CD4-positive, CD25-positive, alpha-beta regulatory T cell (primary cell): ENCODE measurements at regions not wholly inside any gene's neighbourhood (a gene's known extent, or its start where the extent isn't known, plus 50 kb on each side); places are given as distances from the start of the nearest gene placed in this dataset.
A peak's percentile ranks its signal among the peaks of the same experiment; 100 is the strongest.

ENCODE experiments used
- ATAC-seq, 2 donors: fragments of 150-1000 bp; cut with Tn5 transposase; one replicate each; pipeline ENCODE4 v1.10.0; 2021; ENCODE audit warnings: low read depth in 2 of 2, moderate number of reproducible peaks in 2 of 2, moderate library complexity in 1 of 2
- DNase-seq, 3 donors: peaks; one replicate each; pipeline versions ENCODE4 v3.0.0 to v3.0.0-alpha.2; 2012 to 2022; ENCODE audit warnings: mixed read lengths in 1 of 3
- H3K27ac ChIP-seq: one replicate; pipeline ENCODE4 v1.7.0; 2013; ENCODE audit warnings: mild to moderate bottlenecking, low read length; ENCODE audit not compliant: insufficient read depth, poor library complexity, severe bottlenecking
- H3K27me3 ChIP-seq: one replicate; pipeline ENCODE4 v1.7.0; 2013; ENCODE audit warnings: low read length; ENCODE audit not compliant: control insufficient read depth, insufficient read depth
- H3K36me3 ChIP-seq: one replicate; pipeline ENCODE4 v1.7.0; 2013; ENCODE audit warnings: mild to moderate bottlenecking, low read length, moderate library complexity; ENCODE audit not compliant: control insufficient read depth, insufficient read depth
- H3K4me1 ChIP-seq: 2 replicates; pipeline ENCODE4 v1.7.0; 2013; ENCODE audit warnings: mild to moderate bottlenecking, low read length; ENCODE audit not compliant: insufficient read depth, control insufficient read depth, poor library complexity, severe bottlenecking
- H3K4me3 ChIP-seq: one replicate; pipeline ENCODE4 v1.7.0; 2013; ENCODE audit warnings: low read depth, mild to moderate bottlenecking, low read length, moderate library complexity
- H3K9me3 ChIP-seq, 2 experiments: 1 replicate in 1 of 2; 2 replicates in 1 of 2; pipeline ENCODE4 v1.7.0; 2013; ENCODE audit warnings: low read length in 2 of 2, mild to moderate bottlenecking in 1 of 2, moderate library complexity in 1 of 2; ENCODE audit not compliant: control insufficient read depth in 2 of 2
- H3K27ac Mint-ChIP-seq, 3 donors: one replicate each; pipeline ENCODE4 v1.8.0; 2020 to 2022; ENCODE audit warnings: mild to moderate bottlenecking in 3 of 3, mixed read lengths in 3 of 3, moderate library complexity in 2 of 3
- H3K27me3 Mint-ChIP-seq: one replicate; pipeline ENCODE4 v1.8.0; 2022; ENCODE audit warnings: mild to moderate bottlenecking, mixed read lengths
- H3K36me3 Mint-ChIP-seq: one replicate; pipeline ENCODE4 v1.8.0; 2020; ENCODE audit warnings: mixed read lengths
- H3K4me1 Mint-ChIP-seq, 4 donors: one replicate each; pipeline ENCODE4 v1.8.0; 2020 to 2022; ENCODE audit warnings: mixed read lengths in 4 of 4, mild to moderate bottlenecking in 1 of 4
- H3K4me3 Mint-ChIP-seq, 4 donors: one replicate each; pipeline ENCODE4 v1.8.0; 2020 to 2022; ENCODE audit warnings: mild to moderate bottlenecking in 4 of 4, mixed read lengths in 4 of 4, moderate library complexity in 3 of 4
- H3K9me3 Mint-ChIP-seq, 7 donors: one replicate each; pipeline ENCODE4 v1.8.0; 2020 to 2022; ENCODE audit warnings: mixed read lengths in 7 of 7, mild to moderate bottlenecking in 3 of 7, moderate library complexity in 2 of 7

GRCh38 chr13:44180876-44181536 lies 192.6 kb upstream of the SERP2 start:
- H3K4me3 ChIP-seq = no peak overlapping the region
- Mint-ChIP-seq H3K27me3 (peaks cover 12% of the 10 kb centered on the region), H3K27ac (no peak overlapping the region), H3K9me3 (peaks cover 0 to 4% (median 0%) of the 10 kb centered on the region in 7 donors), H3K36me3 (no peaks in the 10 kb centered on the region), H3K4me1 (no peaks in the 10 kb centered on the region), H3K4me3 (no peak overlapping the region)
- H3K27me3 ChIP-seq = peaks cover 4% of the 10 kb centered on the region
- no peaks in the 10 kb centered on the region for H3K36me3 ChIP-seq
- H3K4me1 ChIP-seq = no peaks in the 10 kb centered on the region
- DNase-seq (no peak), ATAC-seq (no peak)
- no peaks in the 10 kb centered on the region for H3K9me3 ChIP-seq
- H3K27ac ChIP-seq = no peak overlapping the region

DNA sequence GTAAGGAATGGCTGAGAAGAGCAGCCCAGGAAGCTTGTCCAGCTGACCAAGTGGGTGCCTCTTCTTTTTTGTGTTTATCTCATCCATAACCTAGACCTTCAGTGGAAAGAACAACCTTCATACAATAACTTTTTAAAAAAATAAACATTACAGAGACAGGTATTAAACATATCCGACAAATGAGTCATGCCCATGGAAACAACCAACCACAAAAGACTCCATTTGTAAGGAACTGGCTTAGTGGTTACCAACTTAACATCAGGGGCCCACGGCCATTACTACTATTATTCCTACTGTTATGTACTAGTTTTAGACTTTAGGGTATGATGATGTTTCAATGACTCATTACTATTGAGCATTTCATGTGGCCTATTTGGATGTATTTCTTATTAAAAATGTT lies 191.7 kb upstream of the SERP2 start:
- peaks cover 6% of the 10 kb centered on the region for H3K27me3 ChIP-seq
- DNase-seq = no peak
- no peak overlapping the region for H3K4me3 ChIP-seq
- Mint-ChIP-seq H3K36me3 (no peaks in the 10 kb centered on the region), H3K4me1 (no peaks in the 10 kb centered on the region), H3K27ac (no peak overlapping the region), H3K27me3 (peaks cover 15% of the 10 kb centered on the region), H3K9me3 (peaks cover 0 to 4% (median 0%) of the 10 kb centered on the region in 7 donors), H3K4me3 (no peak overlapping the region)
- no peaks in the 10 kb centered on the region for H3K9me3 ChIP-seq
- ATAC-seq = no peak
- H3K36me3 ChIP-seq = no peaks in the 10 kb centered on the region
- no peaks in the 10 kb centered on the region for H3K4me1 ChIP-seq
- no peak overlapping the region for H3K27ac ChIP-seq

DNA sequence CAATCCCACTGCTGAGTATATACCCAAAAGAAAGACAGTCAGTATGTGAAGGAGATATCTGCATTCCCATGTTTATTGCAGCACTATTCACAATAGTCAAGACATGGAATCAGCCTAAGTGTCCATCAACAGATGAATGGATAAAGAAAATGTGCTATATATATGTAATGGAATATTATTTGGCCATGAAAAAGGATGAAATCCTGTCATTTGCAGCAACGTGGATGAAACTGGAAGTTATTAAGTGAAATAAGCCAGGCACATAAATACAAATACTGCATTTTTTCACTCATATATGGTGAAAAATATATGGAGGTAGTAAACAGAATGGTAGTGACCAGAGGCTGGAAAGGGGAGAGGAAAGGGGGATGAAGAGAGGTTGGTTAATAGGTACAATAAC lies 188.9 kb upstream of the SERP2 start:
- ATAC-seq (no peak), DNase-seq (no peak)
- peaks cover 23% of the 10 kb centered on the region for H3K27me3 Mint-ChIP-seq
- no peaks in the 10 kb centered on the region for H3K9me3 ChIP-seq
- no peak overlapping the region for H3K4me3 ChIP-seq
- peaks cover 0 to 3% (median 0%) of the 10 kb centered on the region in 7 donors for H3K9me3 Mint-ChIP-seq
- no peak overlapping the region for H3K27ac Mint-ChIP-seq
- no peaks in the 10 kb centered on the region for H3K4me1 ChIP-seq
- no peaks in the 10 kb centered on the region for H3K36me3 Mint-ChIP-seq
- H3K36me3 ChIP-seq = no peaks in the 10 kb centered on the region
- no peaks in the 10 kb centered on the region for H3K4me1 Mint-ChIP-seq
- peaks cover 6% of the 10 kb centered on the region for H3K27me3 ChIP-seq
- no peak overlapping the region for H3K4me3 Mint-ChIP-seq
- H3K27ac ChIP-seq = no peak overlapping the region

GRCh38 chr13:44188257-44188656 lies 185.4 kb upstream of the SERP2 start:
- DNase-seq (no peak), ATAC-seq (no peak)
- Mint-ChIP-seq H3K4me3 (no peak overlapping the region), H3K36me3 (no peaks in the 10 kb centered on the region), H3K27me3 (peaks cover 14% of the 10 kb centered on the region), H3K9me3 (peaks cover 0 to 5% (median 0%) of the 10 kb centered on the region in 7 donors), H3K27ac (no peak overlapping the region), H3K4me1 (peaks cover 0 to 18% (median 0%) of the 10 kb centered on the region in 4 donors)
- H3K4me1 ChIP-seq = no peaks in the 10 kb centered on the region
- no peak overlapping the region for H3K4me3 ChIP-seq
- H3K27ac ChIP-seq = no peak overlapping the region
- no peaks in the 10 kb centered on the region for H3K36me3 ChIP-seq
- peaks cover 6% of the 10 kb centered on the region for H3K27me3 ChIP-seq
- no peaks in the 10 kb centered on the region for H3K9me3 ChIP-seq

- Mint-ChIP-seq H3K4me3 (no peak overlapping the region), H3K27me3 (peaks cover 14% of the 10 kb centered on the region), H3K27ac (no peak overlapping the region), H3K36me3 (no peaks in the 10 kb centered on the region), H3K9me3 (peaks cover 0 to 5% (median 0%) of the 10 kb centered on the region in 7 donors), H3K4me1 (peaks cover 0 to 18% (median 0%) of the 10 kb centered on the region in 4 donors)
- DNase-seq = no peak
- no peak for ATAC-seq
- no peaks in the 10 kb centered on the region for H3K36me3 ChIP-seq
- peaks cover 6% of the 10 kb centered on the region for H3K27me3 ChIP-seq
- no peaks in the 10 kb centered on the region for H3K4me1 ChIP-seq
- H3K9me3 ChIP-seq = no peaks in the 10 kb centered on the region
- no peak overlapping the region for H3K4me3 ChIP-seq
- no peak overlapping the region for H3K27ac ChIP-seq
Measured at GRCh38 chr13:44189085-44189484, 184.5 kb upstream of the SERP2 start.

- H3K27ac Mint-ChIP-seq = no peak overlapping the region
- Histone ChIP-seq H3K9me3 (no peaks in the 10 kb centered on the region), H3K4me3 (no peak overlapping the region), H3K36me3 (no peaks in the 10 kb centered on the region), H3K27ac (no peak overlapping the region), H3K27me3 (peaks cover 2% of the 10 kb centered on the region), H3K4me1 (peaks cover 10% of the 10 kb centered on the region)
- peaks cover 0 to 7% (median 0%) of the 10 kb centered on the region in 7 donors for H3K9me3 Mint-ChIP-seq
- H3K4me1 Mint-ChIP-seq = peaks cover 0 to 29% (median 10%) of the 10 kb centered on the region in 4 donors
- peaks cover 10% of the 10 kb centered on the region for H3K27me3 Mint-ChIP-seq
- ATAC-seq (no peak), DNase-seq (no peak)
- H3K36me3 Mint-ChIP-seq = no peaks in the 10 kb centered on the region
- no peak overlapping the region for H3K4me3 Mint-ChIP-seq
Measured at GRCh38 chr13:44191103-44191502, 182.5 kb upstream of the SERP2 start.

GRCh38 chr13:44191504-44192171 lies 182.0 kb upstream of the SERP2 start:
- Mint-ChIP-seq H3K36me3 (no peaks in the 10 kb centered on the region), H3K4me1 (peaks cover 0 to 34% (median 14%) of the 10 kb centered on the region in 4 donors), H3K27me3 (peaks cover 8% of the 10 kb centered on the region), H3K27ac (peak overlapping the region in 2 of 3 donors; percentile 34 to 65), H3K9me3 (peaks cover 0 to 7% (median 0%) of the 10 kb centered on the region in 7 donors), H3K4me3 (peak overlapping the region in 1 of 4 donors; percentile 21)
- ATAC-seq = peak in 1 of 2 donors; percentile 48
- Histone ChIP-seq H3K27me3 (peaks cover 2% of the 10 kb centered on the region), H3K27ac (no peak overlapping the region), H3K9me3 (no peaks in the 10 kb centered on the region), H3K4me1 (peaks cover 15% of the 10 kb centered on the region), H3K4me3 (no peak overlapping the region), H3K36me3 (no peaks in the 10 kb centered on the region)
- peak in 2 of 3 donors; percentile 37 to 40 for DNase-seq
